HEK293 (cell line): ENCODE measurements at regions not wholly inside any gene's neighbourhood (a gene's known extent, or its start where the extent isn't known, plus 50 kb on each side); places are given as distances from the start of the nearest gene placed in this dataset.

ENCODE experiments used
- CTCF ChIA-PET: fragments of 350-600 bp; formaldehyde crosslinking; extraction: SDS; loops from one replicate; lab custom pipeline; 2021; ENCODE audit warnings: antibody characterized with exemption; lab: Yijun Ruan, JAX
- POLR2A ChIA-PET: fragments of 300-600 bp; formaldehyde crosslinking; extraction: SDS; loops from one replicate; lab custom pipeline; 2020; ENCODE audit warnings: antibody characterized with exemption, inconsistent platforms; lab: Yijun Ruan, JAX
- H3K27ac ChIP-seq: fragments of 200-500 bp; sonication (Bioruptor generic); 2 replicates; pipeline ENCODE4 v1.5.1; 2014; ENCODE audit warnings: low read depth, low read length, control low read depth, inconsistent platforms; ENCODE audit errors: extremely low read depth
- H3K36me3 ChIP-seq, 2 experiments: fragments of 200-500 bp in 1 of 2; sonication (Bioruptor generic) in 1 of 2; 1 replicate in 1 of 2; 2 replicates in 1 of 2; pipeline ENCODE4 v1.5.1; 2014 to 2017; ENCODE audit warnings: inconsistent platforms in 2 of 2, low read length in 2 of 2; ENCODE audit not compliant: control insufficient read depth in 2 of 2, insufficient read depth in 1 of 2
- H3K4me1 ChIP-seq: fragments of 200-500 bp; sonication (Bioruptor generic); 2 replicates; pipeline ENCODE4 v1.5.1; 2014; ENCODE audit warnings: mild to moderate bottlenecking, low read length, inconsistent platforms; ENCODE audit not compliant: control insufficient read depth, insufficient read depth
- H3K4me3 ChIP-seq: 2 replicates; pipeline ENCODE4 v1.5.1; 2011; ENCODE audit warnings: low read depth, mild to moderate bottlenecking, control low read depth, low read length, moderate library complexity
- H3K9me3 ChIP-seq: fragments of 200-500 bp; sonication (Bioruptor generic); 2 replicates; pipeline ENCODE4 v1.5.1; 2014; ENCODE audit warnings: low read depth, low read length, inconsistent platforms; ENCODE audit not compliant: control insufficient read depth, insufficient read depth
- GLI4 ChIP-seq: fragments of 450-650 bp; formaldehyde crosslinking; IDR thresholded peaks from 2 replicates; pipeline ENCODE4 v1.5.1; 2016; ENCODE audit warnings: missing biosample characterization, missing genetic modification characterization
- MZF1 ChIP-seq: fragments of 450-650 bp; formaldehyde crosslinking; IDR thresholded peaks from 2 replicates; pipeline ENCODE4 v1.5.1; 2017; ENCODE audit warnings: missing biosample characterization, missing genetic modification characterization, borderline replicate concordance
- ZBTB11 ChIP-seq: fragments of 450-650 bp; formaldehyde crosslinking; conservative IDR thresholded peaks from 2 replicates; pipeline ENCODE4 v1.5.1; 2016; ENCODE audit warnings: low read depth, missing biosample characterization, missing genetic modification characterization
- ZBTB6 ChIP-seq: fragments of 450-650 bp; formaldehyde crosslinking; IDR thresholded peaks from 2 replicates; pipeline ENCODE4 v1.5.1; 2017; ENCODE audit warnings: missing biosample characterization, missing genetic modification characterization
- ZIC2 ChIP-seq: fragments of 450-650 bp; formaldehyde crosslinking; IDR thresholded peaks from 2 replicates; pipeline ENCODE4 v1.5.1; 2016; ENCODE audit warnings: missing biosample characterization, missing genetic modification characterization
- ZNF114 ChIP-seq: fragments of 450-650 bp; formaldehyde crosslinking; IDR thresholded peaks from 2 replicates; pipeline ENCODE4 v1.5.0; 2017; ENCODE audit warnings: missing biosample characterization, missing genetic modification characterization
- ZNF133 ChIP-seq: fragments of 450-650 bp; formaldehyde crosslinking; IDR thresholded peaks from 2 replicates; pipeline ENCODE4 v1.5.1; 2016; ENCODE audit warnings: missing biosample characterization, missing genetic modification characterization
- ZNF148 ChIP-seq: fragments of 450-650 bp; formaldehyde crosslinking; IDR thresholded peaks from 2 replicates; pipeline ENCODE4 v1.5.0; 2017; ENCODE audit warnings: missing biosample characterization, missing genetic modification characterization, borderline replicate concordance
- ZNF223 ChIP-seq: fragments of 450-650 bp; formaldehyde crosslinking; IDR thresholded peaks from 2 replicates; pipeline ENCODE4 v1.5.1; 2016; ENCODE audit warnings: missing biosample characterization, missing genetic modification characterization
- ZNF26 ChIP-seq: fragments of 450-650 bp; formaldehyde crosslinking; IDR thresholded peaks from 2 replicates; pipeline ENCODE4 v1.5.1; 2016; ENCODE audit warnings: missing biosample characterization, missing genetic modification characterization
- ZNF37A ChIP-seq: fragments of 450-650 bp; IDR thresholded peaks from 2 replicates; pipeline ENCODE4 v1.5.1; 2018; ENCODE audit warnings: missing biosample characterization, missing genetic modification characterization
- ZNF394 ChIP-seq: fragments of 450-650 bp; formaldehyde crosslinking; IDR thresholded peaks from 2 replicates; pipeline ENCODE4 v1.5.1; 2016; ENCODE audit warnings: missing biosample characterization, missing genetic modification characterization, mild to moderate bottlenecking, moderate library complexity, borderline replicate concordance
- ZNF404 ChIP-seq: fragments of 450-650 bp; formaldehyde crosslinking; IDR thresholded peaks from 2 replicates; pipeline ENCODE4 v1.5.1; 2017; ENCODE audit warnings: missing biosample characterization, missing genetic modification characterization
- ZNF426 ChIP-seq: fragments of 450-650 bp; formaldehyde crosslinking; IDR thresholded peaks from 2 replicates; pipeline ENCODE4 v1.5.1; 2017; ENCODE audit warnings: missing biosample characterization, missing genetic modification characterization, mild to moderate bottlenecking, inconsistent platforms, moderate library complexity
- ZNF529 ChIP-seq: fragments of 450-650 bp; formaldehyde crosslinking; IDR thresholded peaks from 2 replicates; pipeline ENCODE4 v1.5.1; 2017; ENCODE audit warnings: missing genetic modification characterization, missing biosample characterization; ENCODE audit not compliant: insufficient replicate concordance
- ZNF530 ChIP-seq: fragments of 450-650 bp; formaldehyde crosslinking; IDR thresholded peaks from 2 replicates; pipeline ENCODE4 v1.5.1; 2016; ENCODE audit warnings: low read depth, missing biosample characterization, missing genetic modification characterization
- ZNF544 ChIP-seq: fragments of 450-650 bp; formaldehyde crosslinking; IDR thresholded peaks from 2 replicates; pipeline ENCODE4 v1.5.0; 2017; ENCODE audit warnings: missing biosample characterization, missing genetic modification characterization
- ZNF558 ChIP-seq: fragments of 450-650 bp; formaldehyde crosslinking; IDR thresholded peaks from 2 replicates; pipeline ENCODE4 v1.5.1; 2016; ENCODE audit warnings: missing biosample characterization, missing genetic modification characterization
- ZNF623 ChIP-seq: fragments of 450-650 bp; formaldehyde crosslinking; IDR thresholded peaks from 2 replicates; pipeline ENCODE4 v1.5.1; 2016; ENCODE audit warnings: missing biosample characterization, missing genetic modification characterization
- ZNF747 ChIP-seq: fragments of 450-650 bp; formaldehyde crosslinking; IDR thresholded peaks from 2 replicates; pipeline ENCODE4 v1.5.1; 2016; ENCODE audit warnings: missing biosample characterization, missing genetic modification characterization
- ZNF830 ChIP-seq: fragments of 450-650 bp; IDR thresholded peaks from 2 replicates; pipeline ENCODE4 v1.5.0; 2018; ENCODE audit warnings: missing biosample characterization, missing genetic modification characterization, low read depth, mild to moderate bottlenecking, moderate library complexity
- ZXDB ChIP-seq: fragments of 450-650 bp; formaldehyde crosslinking; IDR thresholded peaks from 2 replicates; pipeline ENCODE4 v1.5.1; 2016; ENCODE audit warnings: missing biosample characterization, missing genetic modification characterization

- H3K36me3 ChIP-seq = no peaks in the 10 kb centered on the region
- H3K9me3 ChIP-seq = no peaks in the 10 kb centered on the region
- POLR2A ChIA-PET = no interaction called here
- H3K27ac ChIP-seq = no peak overlapping the region
- no peaks in the 10 kb centered on the region for H3K4me1 ChIP-seq
- TF ChIP-seq ZIC2 = no peak
- TF ChIP-seq ZNF623 (tag by site-specific recombination) = no peak
- no peak for TF ChIP-seq ZNF114 (tag by site-specific recombination)
- TF ChIP-seq ZNF26 = no peak
- TF ChIP-seq ZXDB (tag by site-specific recombination) = no peak
- CTCF ChIA-PET = no interaction called here
- H3K4me3 ChIP-seq = no peak overlapping the region
These were observed 485.0 kb downstream of the MMUT start for GRCh38 chr6:48978016-48978415.

GRCh38 chr6:48977573-48977972 lies 485.5 kb downstream of the MMUT start:
- POLR2A ChIA-PET = no interaction called here
- no peak for TF ChIP-seq ZNF148 (tag by site-specific recombination)
- no peak for TF ChIP-seq ZNF530 (tag by site-specific recombination)
- TF ChIP-seq ZNF426 (tag by site-specific recombination) = no peak
- no peak for TF ChIP-seq ZBTB6 (tag by site-specific recombination)
- no peak for TF ChIP-seq ZBTB11 (tag by site-specific recombination)
- no peak for TF ChIP-seq GLI4 (tag by site-specific recombination)
- no peak for TF ChIP-seq ZNF133 (tag by site-specific recombination)
- no peak for TF ChIP-seq ZNF404 (tag by site-specific recombination)
- TF ChIP-seq MZF1 (tag by site-specific recombination) = no peak
- TF ChIP-seq ZNF394 (tag by site-specific recombination) = no peak
- no peak for TF ChIP-seq ZNF747 (tag by site-specific recombination)
- no peak for TF ChIP-seq ZNF114 (tag by site-specific recombination)
- TF ChIP-seq ZNF544 (tag by site-specific recombination) = no peak
- TF ChIP-seq ZNF529 (tag by site-specific recombination) = no peak
- TF ChIP-seq ZNF223 (tag by site-specific recombination) = no peak
- TF ChIP-seq ZNF558 = no peak
- TF ChIP-seq ZNF830 (tag by site-specific recombination) = no peak
- TF ChIP-seq ZNF37A = no peak
- Histone ChIP-seq H3K4me1 (no peaks in the 10 kb centered on the region), H3K36me3 (no peaks in the 10 kb centered on the region), H3K9me3 (no peaks in the 10 kb centered on the region), H3K4me3 (no peak overlapping the region), H3K27ac (no peak overlapping the region)
- CTCF ChIA-PET = no interaction called here
